ENCODE measurements at regions not wholly inside any gene's neighbourhood (a gene's known extent, or its start where the extent isn't known, plus 50 kb on each side); places are given as distances from the start of the nearest gene placed in this dataset.
"Not testable (repeated sequence)": the region's sequence is repeated elsewhere in the genome, so short reads cannot be mapped to it uniquely, and the experiment has no call there.

DNA sequence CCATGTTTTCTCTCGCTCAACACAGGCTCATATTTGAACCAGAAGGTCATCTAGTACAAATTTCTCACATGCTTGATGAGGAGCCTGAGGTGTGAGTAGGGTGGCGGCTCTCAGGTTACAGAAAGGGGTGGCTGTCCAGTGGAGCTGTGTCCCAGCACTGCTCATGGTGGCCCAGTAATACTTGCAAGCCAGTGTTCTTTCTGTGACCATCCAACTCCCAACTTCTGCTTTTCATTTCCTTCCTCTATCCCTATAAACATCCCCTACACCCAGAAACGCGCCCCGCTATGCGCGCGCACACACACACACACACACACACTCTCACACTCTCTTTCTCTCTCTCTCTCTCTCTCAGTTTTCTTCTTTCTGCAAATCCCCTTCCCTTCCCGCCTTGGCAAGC is 196.3 kb downstream of the TP53TG3F start:
- H3K27me3 Mint-ChIP-seq; H3K4me3 Mint-ChIP-seq; H3K4me1 Mint-ChIP-seq (ENCODE audit: low read depth); H3K27ac Mint-ChIP-seq; CTCF ChIA-PET; intact Hi-C loops (cut with micrococcal nuclease); H3K9me3 Mint-ChIP-seq; DNase-seq; H3K36me3 Mint-ChIP-seq; POLR2A ChIA-PET: not testable (repeated sequence)

DNA sequence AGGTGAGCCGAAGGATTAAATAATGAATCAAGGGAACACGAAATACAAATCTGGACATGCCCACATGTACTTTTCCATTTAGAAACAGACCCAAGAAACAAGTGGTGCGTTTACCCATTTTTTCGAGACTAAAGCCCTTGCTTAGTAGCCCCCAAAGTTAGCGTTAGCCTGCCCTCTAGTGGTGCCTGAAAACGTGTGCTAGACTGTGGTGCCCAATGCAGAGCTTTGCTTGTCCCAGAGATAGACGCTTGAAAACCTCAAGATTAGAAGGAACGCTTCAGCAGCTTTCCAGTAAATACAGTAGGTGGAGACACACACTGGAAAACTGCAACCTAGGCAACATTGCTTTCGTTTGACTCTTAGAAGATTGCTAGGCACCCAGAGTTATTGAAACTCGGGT is 197.0 kb downstream of the TP53TG3F start:
- H3K4me3 Mint-ChIP-seq; POLR2A ChIA-PET; H3K27me3 Mint-ChIP-seq; intact Hi-C loops (cut with micrococcal nuclease); H3K9me3 Mint-ChIP-seq; CTCF ChIA-PET; H3K4me1 Mint-ChIP-seq (ENCODE audit: low read depth); H3K36me3 Mint-ChIP-seq; H3K27ac Mint-ChIP-seq; DNase-seq: not testable (repeated sequence)

DNA sequence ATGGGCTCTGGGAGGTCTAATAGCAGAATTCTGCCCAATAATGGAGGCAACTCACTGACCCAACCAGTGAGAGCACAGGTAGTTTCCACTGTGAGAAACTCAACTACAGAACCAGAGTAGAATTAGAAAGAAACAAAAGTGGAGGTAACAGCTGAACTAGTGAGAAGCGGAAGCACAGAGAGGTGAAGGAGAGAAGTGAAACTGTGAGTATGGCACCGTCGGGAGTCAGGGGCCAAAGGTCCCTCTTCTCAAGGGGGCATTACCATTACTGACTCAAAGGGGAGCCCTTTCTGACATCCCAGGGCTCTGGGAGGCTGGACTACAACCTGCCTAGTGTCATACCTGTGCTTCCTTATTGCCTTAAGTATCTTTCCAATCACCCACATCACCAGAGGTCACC is 198.3 kb downstream of the TP53TG3F start:
- H3K27me3 Mint-ChIP-seq; H3K4me1 Mint-ChIP-seq (ENCODE audit: low read depth); CTCF ChIA-PET; intact Hi-C loops (cut with micrococcal nuclease); H3K4me3 Mint-ChIP-seq; H3K27ac Mint-ChIP-seq; DNase-seq; H3K9me3 Mint-ChIP-seq; H3K36me3 Mint-ChIP-seq; POLR2A ChIA-PET: not testable (repeated sequence)

DNA sequence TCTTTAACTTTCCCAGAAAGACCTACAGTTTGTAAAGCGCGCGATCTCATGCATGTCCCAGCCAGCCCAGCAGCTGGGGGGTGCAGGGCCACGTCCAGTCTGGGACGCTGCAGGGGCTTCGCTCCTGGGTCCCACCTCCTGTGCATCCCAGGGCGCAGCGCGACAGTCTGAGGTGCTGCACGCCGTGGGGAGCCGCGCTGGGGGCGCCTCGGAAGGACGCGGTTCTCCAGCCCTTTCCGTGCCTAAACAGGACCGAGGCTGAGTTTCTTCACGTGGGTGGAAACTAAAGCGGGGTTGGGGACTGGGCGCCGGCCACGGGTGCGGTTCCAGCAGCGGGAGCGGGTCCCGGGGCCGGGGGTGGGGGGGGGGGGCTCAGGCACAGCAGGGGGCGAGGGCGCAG is 221.4 kb downstream of the TP53TG3F start:
- H3K27me3 Mint-ChIP-seq; H3K27ac Mint-ChIP-seq; DNase-seq; H3K9me3 Mint-ChIP-seq; H3K4me1 Mint-ChIP-seq (ENCODE audit: low read depth); H3K4me3 Mint-ChIP-seq; H3K36me3 Mint-ChIP-seq; CTCF ChIA-PET; POLR2A ChIA-PET; intact Hi-C loops (cut with micrococcal nuclease): not testable (repeated sequence)

DNA sequence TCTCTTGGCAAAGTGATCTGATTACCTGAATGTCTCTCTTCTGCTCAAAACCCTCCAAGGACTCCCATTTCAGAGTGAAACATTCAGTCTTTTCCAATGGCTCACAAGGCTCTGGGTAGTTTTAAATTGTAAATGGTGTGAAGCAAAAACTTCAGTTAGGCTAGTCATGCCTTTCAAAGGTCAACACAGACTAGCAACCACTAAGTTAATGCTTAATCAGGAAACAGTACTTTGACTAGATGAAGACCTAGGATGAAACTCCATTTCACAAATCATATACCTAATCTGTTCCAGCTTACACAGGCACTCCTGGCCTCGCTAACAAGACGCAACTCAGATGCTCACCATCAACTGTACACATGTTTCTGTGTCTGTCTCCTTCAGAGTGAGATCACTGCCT is 240.9 kb downstream of the TP53TG3F start:
- DNase-seq; H3K27me3 Mint-ChIP-seq; intact Hi-C loops (cut with micrococcal nuclease); CTCF ChIA-PET; H3K4me1 Mint-ChIP-seq (ENCODE audit: low read depth); H3K4me3 Mint-ChIP-seq; POLR2A ChIA-PET; H3K27ac Mint-ChIP-seq; H3K36me3 Mint-ChIP-seq; H3K9me3 Mint-ChIP-seq: not testable (repeated sequence)

DNA sequence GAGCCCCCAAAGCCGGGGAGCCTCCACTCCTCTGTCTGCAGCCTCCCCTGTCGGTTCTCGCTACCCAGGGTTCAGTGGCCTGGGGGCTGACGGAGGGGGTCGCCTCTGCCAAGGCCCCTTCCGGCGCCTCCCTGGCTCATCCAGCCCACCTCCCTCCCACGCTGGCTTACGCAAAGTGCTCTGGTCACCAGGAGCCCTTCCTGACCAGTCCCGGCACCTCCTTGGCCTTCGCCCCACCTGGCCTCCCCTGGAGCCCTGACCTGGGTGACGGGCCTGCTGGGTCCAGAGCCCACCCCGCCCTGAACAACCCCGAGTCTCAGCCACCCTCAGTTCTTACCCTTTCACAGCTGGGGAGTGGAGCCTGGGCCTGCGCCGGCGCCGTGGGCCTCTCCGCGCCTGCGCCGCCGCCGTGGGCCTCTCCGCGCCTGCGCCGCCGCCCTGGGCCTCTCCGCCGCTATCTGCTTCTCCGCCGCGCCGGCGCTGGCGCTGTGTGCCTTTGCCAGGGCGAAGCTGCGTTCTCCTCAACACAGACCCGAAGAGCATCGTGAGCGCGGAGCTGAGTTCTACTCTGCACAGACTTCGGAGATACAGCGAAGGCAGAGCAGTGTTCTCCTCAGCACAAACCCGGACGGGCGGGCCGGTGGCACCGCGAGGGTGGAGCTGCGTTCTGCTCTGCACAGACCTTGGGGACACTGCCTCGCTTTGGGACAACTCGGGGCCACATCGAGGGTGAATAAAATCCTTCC is 247.6 kb downstream of the TP53TG3F start:
- H3K4me3 Mint-ChIP-seq; CTCF ChIA-PET; POLR2A ChIA-PET; H3K4me1 Mint-ChIP-seq (ENCODE audit: low read depth); H3K9me3 Mint-ChIP-seq; intact Hi-C loops (cut with micrococcal nuclease); H3K27ac Mint-ChIP-seq; H3K27me3 Mint-ChIP-seq; DNase-seq; H3K36me3 Mint-ChIP-seq: not testable (repeated sequence)

DNA sequence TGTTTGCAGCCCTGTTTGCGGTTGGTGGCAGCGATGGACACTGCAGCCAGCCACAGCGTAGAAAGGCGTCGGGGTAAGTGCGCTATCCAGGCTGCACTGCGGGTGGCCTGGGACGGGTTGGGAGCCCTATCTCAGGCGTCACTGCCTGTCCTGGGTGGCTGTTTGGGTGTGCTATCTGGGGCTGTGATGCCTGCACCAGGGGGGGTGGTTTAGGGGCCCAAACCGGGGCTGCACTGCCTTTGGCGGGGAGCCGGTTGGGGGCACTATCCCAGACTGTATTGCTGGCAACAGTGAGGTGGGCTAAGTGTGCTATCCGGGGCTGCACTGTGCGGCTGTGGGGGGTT is 248.2 kb downstream of the TP53TG3F start:
- DNase-seq; H3K4me3 Mint-ChIP-seq; H3K27ac Mint-ChIP-seq; H3K27me3 Mint-ChIP-seq; H3K4me1 Mint-ChIP-seq (ENCODE audit: low read depth); H3K36me3 Mint-ChIP-seq; H3K9me3 Mint-ChIP-seq; intact Hi-C loops (cut with micrococcal nuclease); CTCF ChIA-PET; POLR2A ChIA-PET: not testable (repeated sequence)

DNA sequence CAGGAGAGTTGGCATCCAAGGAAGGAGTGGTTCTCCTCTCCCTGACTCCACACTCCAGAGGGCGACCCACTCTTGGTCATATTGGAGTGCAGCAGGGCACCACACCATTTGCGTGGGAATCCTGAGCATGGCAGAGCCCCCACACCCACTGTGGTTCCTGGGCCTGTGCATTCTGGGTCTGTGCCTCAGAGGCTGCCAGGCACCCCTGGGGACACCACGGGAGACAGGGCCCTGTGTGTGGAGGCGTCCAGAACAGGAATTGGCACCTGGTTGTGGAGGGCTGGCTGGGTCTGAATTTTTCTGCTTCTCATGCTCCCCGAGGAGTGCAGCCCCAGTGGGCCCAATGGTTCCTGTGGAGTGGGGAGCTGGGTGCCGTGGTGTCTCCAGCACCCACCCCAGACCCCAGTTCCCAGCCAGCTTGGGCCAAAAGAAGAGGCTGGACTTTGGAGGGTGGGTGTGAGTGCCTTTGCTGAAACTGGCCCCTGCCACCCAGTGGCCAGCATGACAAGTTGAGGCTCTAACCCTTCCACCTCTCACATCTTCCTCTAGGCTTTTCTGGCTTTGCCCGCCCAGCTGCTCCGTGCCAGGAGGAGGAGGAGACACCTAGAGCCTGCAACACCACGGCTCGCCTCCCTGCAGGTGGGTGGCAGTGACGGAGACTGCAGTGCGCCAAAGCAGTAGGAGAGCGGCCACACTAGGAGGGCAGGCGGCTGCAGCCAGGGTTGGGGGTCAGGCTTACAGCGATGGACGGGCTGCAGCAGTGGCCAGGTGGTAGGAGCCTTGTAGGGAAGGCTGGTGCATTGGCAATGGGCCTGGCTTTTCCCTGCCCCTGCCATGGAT is 250.7 kb downstream of the TP53TG3F start:
- H3K36me3 Mint-ChIP-seq; H3K4me1 Mint-ChIP-seq (ENCODE audit: low read depth); POLR2A ChIA-PET; H3K27me3 Mint-ChIP-seq; intact Hi-C loops (cut with micrococcal nuclease); DNase-seq; CTCF ChIA-PET; H3K4me3 Mint-ChIP-seq; H3K9me3 Mint-ChIP-seq; H3K27ac Mint-ChIP-seq: not testable (repeated sequence)

DNA sequence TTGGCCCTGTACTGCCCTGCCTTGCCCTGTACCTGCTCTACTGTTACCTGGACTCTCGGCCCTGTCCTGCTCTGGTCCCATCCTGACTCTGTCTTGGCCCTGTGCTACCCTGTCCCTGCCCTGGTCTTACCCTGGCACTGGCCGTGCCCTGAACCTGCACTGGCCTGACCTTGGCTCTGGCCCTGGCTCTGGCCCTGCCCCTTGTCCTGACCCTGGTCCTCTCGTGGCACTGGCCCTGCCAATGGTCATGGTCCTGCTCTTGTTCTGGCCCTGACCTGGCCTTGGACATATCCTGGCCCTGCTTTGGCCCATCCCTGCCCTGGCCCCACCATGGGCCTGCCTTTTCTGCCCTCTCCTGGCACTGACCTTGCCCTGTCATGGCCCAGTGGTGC is 251.3 kb downstream of the TP53TG3F start:
- POLR2A ChIA-PET; H3K9me3 Mint-ChIP-seq; H3K36me3 Mint-ChIP-seq; H3K4me1 Mint-ChIP-seq (ENCODE audit: low read depth); H3K27me3 Mint-ChIP-seq; intact Hi-C loops (cut with micrococcal nuclease); DNase-seq; CTCF ChIA-PET; H3K4me3 Mint-ChIP-seq; H3K27ac Mint-ChIP-seq: not testable (repeated sequence)

DNA sequence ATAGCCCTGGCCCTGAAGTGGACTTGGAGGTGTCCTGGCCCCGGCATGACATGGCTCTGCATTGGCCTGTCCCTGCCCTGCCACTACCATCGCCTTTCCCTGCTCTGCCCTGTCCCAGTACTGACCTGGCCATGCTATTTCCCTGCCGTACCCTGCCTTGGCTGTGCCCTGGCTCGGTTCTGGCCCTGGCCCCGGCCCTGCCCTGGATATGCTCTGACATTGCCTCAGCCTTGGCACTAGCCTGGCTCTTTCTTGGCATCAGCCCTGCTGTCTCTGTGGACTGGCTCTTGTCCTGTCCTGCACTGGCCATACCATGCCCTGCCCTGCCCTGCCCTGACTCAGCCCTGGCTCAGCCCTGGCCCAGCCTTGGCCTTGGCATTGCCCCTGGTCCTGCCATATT is 252.2 kb downstream of the TP53TG3F start:
- H3K36me3 Mint-ChIP-seq; DNase-seq; H3K4me1 Mint-ChIP-seq (ENCODE audit: low read depth); H3K4me3 Mint-ChIP-seq; intact Hi-C loops (cut with micrococcal nuclease); H3K9me3 Mint-ChIP-seq; H3K27me3 Mint-ChIP-seq; CTCF ChIA-PET; H3K27ac Mint-ChIP-seq; POLR2A ChIA-PET: not testable (repeated sequence)

DNA sequence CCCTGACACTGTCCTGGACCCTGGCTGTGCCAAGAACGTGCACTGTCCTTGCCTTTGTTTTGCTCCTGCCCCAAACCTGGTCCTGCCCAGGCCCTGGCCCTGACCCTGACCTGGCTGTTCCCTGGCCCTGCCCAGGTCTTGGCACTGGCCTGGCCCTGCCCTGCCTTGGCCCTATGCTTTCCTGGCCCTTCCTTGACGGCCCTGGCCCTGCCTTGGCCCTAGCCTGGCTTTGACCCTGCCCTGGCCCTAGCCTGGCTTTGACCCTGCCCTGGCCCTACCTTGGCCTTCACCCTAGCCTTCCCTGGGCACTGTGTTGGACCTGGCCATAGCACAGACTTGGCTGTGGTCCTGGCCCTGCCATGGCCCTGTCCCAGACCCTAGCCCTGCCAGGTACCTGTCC is 252.9 kb downstream of the TP53TG3F start:
- H3K4me1 Mint-ChIP-seq (ENCODE audit: low read depth); DNase-seq; H3K4me3 Mint-ChIP-seq; POLR2A ChIA-PET; H3K36me3 Mint-ChIP-seq; H3K27ac Mint-ChIP-seq; CTCF ChIA-PET; intact Hi-C loops (cut with micrococcal nuclease); H3K27me3 Mint-ChIP-seq; H3K9me3 Mint-ChIP-seq: not testable (repeated sequence)

DNA sequence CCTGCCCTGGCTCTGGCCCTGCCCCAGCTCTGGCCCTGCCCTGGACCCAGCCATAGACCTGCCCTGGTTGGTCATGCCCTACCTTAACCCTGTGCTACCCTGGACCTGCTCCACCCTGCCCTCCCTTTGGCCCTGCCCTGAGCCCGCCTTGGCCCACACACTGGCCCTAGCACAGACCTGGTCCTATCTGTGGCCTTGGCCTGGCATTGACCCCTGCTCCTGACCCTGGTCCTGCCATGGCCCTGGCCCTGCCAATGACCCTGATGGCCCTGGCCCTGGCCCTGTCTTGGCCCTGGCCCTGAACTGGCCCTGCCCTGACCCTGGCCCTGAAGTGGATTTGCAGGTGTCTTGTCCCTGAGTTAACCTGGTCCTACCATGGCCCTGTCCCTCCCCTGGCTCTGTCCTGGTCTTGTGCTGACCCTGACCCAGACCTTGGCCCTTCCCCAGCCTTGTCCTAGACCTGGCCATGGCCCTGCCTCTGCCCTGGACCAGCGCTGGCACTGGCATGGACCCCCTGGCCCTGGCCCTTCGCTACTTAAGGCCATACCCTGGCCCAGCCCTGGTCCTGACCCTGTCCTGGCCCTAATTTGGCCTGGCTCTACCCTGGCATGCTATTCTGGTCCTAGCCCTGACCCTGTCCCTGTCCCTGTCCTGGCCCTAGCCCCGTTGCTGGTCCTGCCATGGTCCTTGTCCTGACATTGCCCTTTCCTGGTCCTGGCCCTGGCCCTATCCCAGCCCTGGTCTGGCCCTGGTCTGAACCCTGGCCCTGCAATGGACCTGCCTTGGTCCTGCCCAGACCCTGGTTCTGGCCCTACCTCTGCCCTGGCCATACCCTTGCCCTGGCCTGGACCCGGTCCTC is 253.7 kb downstream of the TP53TG3F start:
- H3K4me1 Mint-ChIP-seq (ENCODE audit: low read depth); intact Hi-C loops (cut with micrococcal nuclease); H3K36me3 Mint-ChIP-seq; H3K9me3 Mint-ChIP-seq; H3K27me3 Mint-ChIP-seq; H3K27ac Mint-ChIP-seq; CTCF ChIA-PET; H3K4me3 Mint-ChIP-seq; POLR2A ChIA-PET; DNase-seq: not testable (repeated sequence)
